ENCODE measurements at regions not wholly inside any gene's neighbourhood (a gene's known extent, or its start where the extent isn't known, plus 50 kb on each side); places are given as distances from the start of the nearest gene placed in this dataset.
"Not testable (repeated sequence)": the region's sequence is repeated elsewhere in the genome, so short reads cannot be mapped to it uniquely, and the experiment has no call there.

GRCh38 chr15:62420371-62420770 lies 255.3 kb upstream of the C2CD4B start:
- TF ChIP-seq CTCF (conservative IDR thresholded peaks at IDR 0.05 in 1 of 2, IDR thresholded peaks at IDR 0.05 in 1 of 2; ENCODE audit: low read depth in 1 of 2, low read length in 2 of 2); EZH2 (IDR thresholded peaks at IDR 0.05; ENCODE audit: low read length, missing control alignments): not testable (repeated sequence)

Measured in fibroblast of lung (primary cell).